ENCODE measurements at regions not wholly inside any gene's neighbourhood (a gene's known extent, or its start where the extent isn't known, plus 50 kb on each side); places are given as distances from the start of the nearest gene placed in this dataset.

DNA sequence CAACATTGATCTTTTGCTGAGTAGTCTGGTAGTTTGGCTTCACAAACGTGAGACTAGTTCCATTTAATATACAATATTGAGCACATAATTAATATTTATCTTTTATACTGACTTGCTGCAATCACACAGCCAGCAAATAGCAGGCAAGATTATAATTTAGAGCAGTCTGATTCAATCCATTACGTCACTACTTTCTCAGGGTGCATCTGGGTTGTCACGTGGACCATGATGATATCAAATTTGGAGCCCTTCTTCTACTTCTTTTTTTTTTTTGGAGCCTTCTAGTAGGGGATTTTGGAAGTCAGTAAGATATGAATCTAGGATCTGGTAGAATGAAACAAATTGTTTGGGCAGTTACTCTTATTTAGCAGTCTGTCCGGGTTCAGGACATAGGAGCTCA, 100.6 kb upstream of the SLC5A9 start:
- DNase-seq (ENCODE audit: extremely low spot score) = no peak
- ChIA-PET POLR2A (no interaction called here), CTCF (no interaction called here)
- no peak for TF ChIP-seq ARNT (IDR thresholded peaks at IDR 0.05)
- TF ChIP-seq CTBP1 (IDR thresholded peaks at IDR 0.05; ENCODE audit: borderline replicate concordance) = no peak
- no peak for TF ChIP-seq SUZ12 (IDR thresholded peaks at IDR 0.05)
- no peak for TF ChIP-seq TARDBP (IDR thresholded peaks at IDR 0.05)
- TF ChIP-seq ZNF384 (IDR thresholded peaks at IDR 0.05) = no peak
- no peak for TF ChIP-seq HDGF (IDR thresholded peaks at IDR 0.05; ENCODE audit: borderline replicate concordance)
- no peak for TF ChIP-seq FOXA1 (IDR thresholded peaks at IDR 0.05)

DNA sequence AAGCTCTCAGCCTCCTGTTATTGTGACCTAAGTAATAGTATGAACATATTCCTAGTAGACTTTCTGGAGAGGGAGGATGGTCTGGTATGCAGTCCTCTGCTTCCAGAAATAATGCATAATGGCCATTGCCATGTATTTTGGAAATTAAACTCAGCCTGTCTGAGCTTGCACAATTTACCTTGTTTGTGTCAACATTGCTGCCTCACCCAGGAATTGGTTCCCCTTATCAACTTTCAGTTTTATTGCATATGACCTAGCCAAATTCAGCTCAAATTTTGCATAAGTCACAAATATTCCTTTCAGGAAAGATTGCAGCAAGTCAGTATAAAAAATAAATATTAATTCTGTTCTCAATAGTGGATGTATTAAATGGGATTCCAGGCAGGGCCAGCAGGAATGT, 101.9 kb upstream of the SLC5A9 start:
- TF ChIP-seq SUZ12 (IDR thresholded peaks at IDR 0.05) = no peak
- TF ChIP-seq, protein P1, sequence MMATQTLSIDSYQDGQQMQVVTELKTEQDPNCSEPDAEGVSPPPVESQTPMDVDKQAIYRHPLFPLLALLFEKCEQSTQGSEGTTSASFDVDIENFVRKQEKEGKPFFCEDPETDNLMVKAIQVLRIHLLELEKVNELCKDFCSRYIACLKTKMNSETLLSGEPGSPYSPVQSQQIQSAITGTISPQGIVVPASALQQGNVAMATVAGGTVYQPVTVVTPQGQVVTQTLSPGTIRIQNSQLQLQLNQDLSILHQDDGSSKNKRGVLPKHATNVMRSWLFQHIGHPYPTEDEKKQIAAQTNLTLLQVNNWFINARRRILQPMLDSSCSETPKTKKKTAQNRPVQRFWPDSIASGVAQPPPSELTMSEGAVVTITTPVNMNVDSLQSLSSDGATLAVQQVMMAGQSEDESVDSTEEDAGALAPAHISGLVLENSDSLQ (IDR thresholded peaks at IDR 0.05) = no peak
- ChIA-PET CTCF (no interaction called here), POLR2A (no interaction called here)
- DNase-seq (ENCODE audit: extremely low spot score) = no peak

- TF ChIP-seq FOXA1 (IDR thresholded peaks at IDR 0.05) (no peak), ZNF384 (IDR thresholded peaks at IDR 0.05) (no peak), NFRKB (IDR thresholded peaks at IDR 0.05) (no peak), L3MBTL2 (conservative IDR thresholded peaks at IDR 0.05) (no peak), BHLHE40 (IDR thresholded peaks at IDR 0.05; ENCODE audit: borderline replicate concordance) (no peak), SP1 (IDR thresholded peaks at IDR 0.05) (no peak), ARNT (IDR thresholded peaks at IDR 0.05) (no peak), LEF1 (IDR thresholded peaks at IDR 0.05; ENCODE audit: borderline replicate concordance) (no peak), ELF4 (IDR thresholded peaks at IDR 0.05) (no peak)
- TF ChIP-seq, protein P1 (IDR thresholded peaks at IDR 0.05) = no peak
- CTCF ChIA-PET = no interaction called here
- DNase-seq (ENCODE audit: extremely low spot score) = no peak
- POLR2A ChIA-PET = no interaction called here
These were observed 106.7 kb upstream of the SLC5A9 start for GRCh38 chr1:48115835-48116234.

DNA sequence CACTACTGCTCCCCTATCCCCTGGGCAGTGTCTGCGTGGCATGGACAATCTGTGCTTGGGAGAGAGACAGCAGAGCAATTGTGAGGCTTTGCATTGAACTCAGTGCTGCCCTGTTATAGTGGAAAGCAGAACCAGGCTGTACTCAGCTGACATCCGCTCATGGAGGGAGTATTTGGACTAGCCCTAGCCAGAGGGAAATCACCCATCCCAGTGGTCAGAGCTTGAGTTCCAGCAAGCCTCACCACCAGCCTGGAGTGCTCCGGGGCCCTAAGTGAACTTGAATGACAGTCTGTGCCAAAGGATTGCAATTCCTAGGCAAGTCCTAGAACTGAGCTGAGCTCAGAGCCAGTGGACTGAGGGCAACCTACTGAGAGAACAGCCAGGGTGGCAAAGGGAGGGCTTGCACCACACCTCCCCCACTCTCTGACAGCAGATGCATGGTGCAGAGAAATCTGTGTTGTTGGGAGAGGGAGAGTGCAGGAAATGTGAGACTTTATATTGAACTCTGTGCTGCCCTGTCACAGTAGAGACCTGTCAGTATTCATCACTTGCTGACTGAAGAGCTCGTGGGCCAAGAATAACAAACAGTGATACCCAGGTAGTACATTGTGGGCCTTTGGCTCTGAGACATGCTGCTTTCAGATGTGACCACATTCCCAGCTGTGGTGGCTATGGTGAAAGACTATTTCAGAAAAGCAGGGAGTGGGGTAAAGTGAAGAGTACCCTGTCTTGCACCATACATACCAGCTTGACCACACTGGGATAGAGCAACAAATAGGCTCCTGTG, 107.7 kb upstream of the SLC5A9 start:
- ChIA-PET CTCF (no interaction called here), POLR2A (no interaction called here)
- DNase-seq (ENCODE audit: extremely low spot score) = no peak
- TF ChIP-seq FOXK2 (IDR thresholded peaks at IDR 0.05) (no peak), FOXM1 (IDR thresholded peaks at IDR 0.05; ENCODE audit: borderline replicate concordance) (no peak), LEF1 (IDR thresholded peaks at IDR 0.05; ENCODE audit: borderline replicate concordance) (no peak), BHLHE40 (IDR thresholded peaks at IDR 0.05; ENCODE audit: borderline replicate concordance) (no peak), ARNT (IDR thresholded peaks at IDR 0.05) (no peak)
- TF ChIP-seq, protein P1 (IDR thresholded peaks at IDR 0.05) = no peak

GRCh38 chr1:48109390-48110013, 112.3 kb upstream of the TRABD2B start:
- CTCF ChIA-PET = interaction anchor here (0.6 to 2.4 kb wide), 8 partner anchors 12 to 346 kb away, joined by 3 to 25 read pairs (median 3); no protein-coding TSS in a partner anchor
- TF ChIP-seq ARNT (IDR thresholded peaks at IDR 0.05) (no peak), ZNF384 (IDR thresholded peaks at IDR 0.05) (no peak), SUZ12 (IDR thresholded peaks at IDR 0.05) (no peak), LEF1 (IDR thresholded peaks at IDR 0.05; ENCODE audit: borderline replicate concordance) (no peak), TARDBP (IDR thresholded peaks at IDR 0.05) (no peak), BHLHE40 (IDR thresholded peaks at IDR 0.05; ENCODE audit: borderline replicate concordance) (no peak), HDGF (IDR thresholded peaks at IDR 0.05; ENCODE audit: borderline replicate concordance) (no peak), NFRKB (IDR thresholded peaks at IDR 0.05) (no peak)
- TF ChIP-seq, protein P1 (IDR thresholded peaks at IDR 0.05) = no peak
- POLR2A ChIA-PET = interaction anchor here (0.8 kb wide), 1 partner anchor 94 kb away, joined by 3 read pairs; no protein-coding TSS in a partner anchor
- peak; percentile 48 for DNase-seq (ENCODE audit: extremely low spot score)

GRCh38 chr1:48107516-48107915, 110.3 kb upstream of the TRABD2B start:
- TF ChIP-seq BHLHE40 (IDR thresholded peaks at IDR 0.05; ENCODE audit: borderline replicate concordance) (no peak), HDGF (IDR thresholded peaks at IDR 0.05; ENCODE audit: borderline replicate concordance) (no peak), NFRKB (IDR thresholded peaks at IDR 0.05) (no peak), ZNF384 (IDR thresholded peaks at IDR 0.05) (no peak), LEF1 (IDR thresholded peaks at IDR 0.05; ENCODE audit: borderline replicate concordance) (no peak), TARDBP (IDR thresholded peaks at IDR 0.05) (no peak), FOXM1 (IDR thresholded peaks at IDR 0.05; ENCODE audit: borderline replicate concordance) (no peak), SUZ12 (IDR thresholded peaks at IDR 0.05) (no peak), FOXA1 (IDR thresholded peaks at IDR 0.05) (no peak), SP1 (IDR thresholded peaks at IDR 0.05) (no peak), ARNT (IDR thresholded peaks at IDR 0.05) (no peak), ELF4 (IDR thresholded peaks at IDR 0.05) (no peak), CTBP1 (IDR thresholded peaks at IDR 0.05; ENCODE audit: borderline replicate concordance) (no peak), FOXK2 (IDR thresholded peaks at IDR 0.05) (no peak), L3MBTL2 (conservative IDR thresholded peaks at IDR 0.05) (no peak)
- TF ChIP-seq, protein P1 (IDR thresholded peaks at IDR 0.05) = no peak
- no peak for DNase-seq (ENCODE audit: extremely low spot score)
- ChIA-PET CTCF (interaction anchor here (0.6 kb wide), 1 partner anchor 958 kb away, joined by 4 read pairs; no protein-coding TSS in a partner anchor), POLR2A (no interaction called here)
